Upper lobe of right lung (tissue), 1 donor: ENCODE measurements at regions not wholly inside any gene's neighbourhood (a gene's known extent, or its start where the extent isn't known, plus 50 kb on each side); places are given as distances from the start of the nearest gene placed in this dataset.

ENCODE experiments used
- ATAC-seq: fragments of 200-7000 bp; cut with Tn5 transposase; one replicate; pipeline ENCODE4 v1.9.1; 2020; ENCODE audit warnings: mild to moderate bottlenecking, moderate library complexity
- DNase-seq: peaks from one replicate; pipeline ENCODE4 v3.0.0-alpha.2; 2020
- H3K27ac ChIP-seq: fragments of 200-600 bp; one replicate; pipeline ENCODE4 v1.8.0; 2022
- H3K27me3 ChIP-seq: fragments of 200-600 bp; one replicate; pipeline ENCODE4 v1.8.0; 2022; ENCODE audit warnings: mild to moderate bottlenecking
- H3K36me3 ChIP-seq: fragments of 200-600 bp; one replicate; pipeline ENCODE4 v1.8.0; 2022
- H3K4me1 ChIP-seq: fragments of 200-600 bp; one replicate; pipeline ENCODE4 v1.8.0; 2022
- H3K4me3 ChIP-seq: fragments of 200-600 bp; one replicate; pipeline ENCODE4 v1.8.0; 2022; ENCODE audit warnings: mild to moderate bottlenecking
- H3K9me3 ChIP-seq: fragments of 200-600 bp; one replicate; pipeline ENCODE4 v1.8.0; 2022
- intact Hi-C: fragments of 100-400 bp; cut with DNase I; formaldehyde crosslinking; loops from one replicate; pipeline ENCODE4 v1.11.0; 2022
- TF ChIP-seq, protein P1 (sequence below): fragments of 200-600 bp; IDR thresholded peaks from one replicate; pipeline ENCODE4 v1.8.0; 2022; ENCODE audit warnings: antibody characterized with exemption
- donor health status: DM: no; HTN: yes; CAD: no; lungs with severe emphysema.

DNA sequence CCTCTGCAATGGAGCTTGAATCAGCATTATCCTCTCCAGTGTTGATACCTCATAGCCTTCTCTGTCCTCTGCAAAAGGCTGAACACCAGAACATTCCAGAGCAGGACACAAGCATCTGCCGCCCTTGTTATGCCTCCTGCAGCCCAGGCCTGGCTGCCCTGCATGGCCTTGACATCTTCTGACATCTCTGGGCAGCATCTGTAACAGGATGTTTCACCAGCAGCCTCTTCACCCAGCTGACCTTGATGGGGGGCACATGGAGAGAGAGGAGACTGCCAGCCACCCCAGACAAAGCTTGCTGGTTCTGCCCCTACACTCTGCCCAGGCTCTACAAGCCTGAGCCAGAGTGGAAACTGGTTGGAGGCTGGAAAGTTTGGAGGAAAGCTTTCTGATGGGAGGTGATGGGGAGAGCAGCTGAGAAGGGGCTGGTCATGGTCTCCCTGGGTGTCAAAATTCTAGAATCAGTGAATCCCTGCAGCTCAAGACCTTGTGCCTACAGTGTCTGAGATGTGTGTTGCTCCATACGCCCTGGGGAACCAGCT is 145.1 kb downstream of the MRPL14 start:
- TF ChIP-seq, protein P1, sequence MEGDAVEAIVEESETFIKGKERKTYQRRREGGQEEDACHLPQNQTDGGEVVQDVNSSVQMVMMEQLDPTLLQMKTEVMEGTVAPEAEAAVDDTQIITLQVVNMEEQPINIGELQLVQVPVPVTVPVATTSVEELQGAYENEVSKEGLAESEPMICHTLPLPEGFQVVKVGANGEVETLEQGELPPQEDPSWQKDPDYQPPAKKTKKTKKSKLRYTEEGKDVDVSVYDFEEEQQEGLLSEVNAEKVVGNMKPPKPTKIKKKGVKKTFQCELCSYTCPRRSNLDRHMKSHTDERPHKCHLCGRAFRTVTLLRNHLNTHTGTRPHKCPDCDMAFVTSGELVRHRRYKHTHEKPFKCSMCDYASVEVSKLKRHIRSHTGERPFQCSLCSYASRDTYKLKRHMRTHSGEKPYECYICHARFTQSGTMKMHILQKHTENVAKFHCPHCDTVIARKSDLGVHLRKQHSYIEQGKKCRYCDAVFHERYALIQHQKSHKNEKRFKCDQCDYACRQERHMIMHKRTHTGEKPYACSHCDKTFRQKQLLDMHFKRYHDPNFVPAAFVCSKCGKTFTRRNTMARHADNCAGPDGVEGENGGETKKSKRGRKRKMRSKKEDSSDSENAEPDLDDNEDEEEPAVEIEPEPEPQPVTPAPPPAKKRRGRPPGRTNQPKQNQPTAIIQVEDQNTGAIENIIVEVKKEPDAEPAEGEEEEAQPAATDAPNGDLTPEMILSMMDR = no peak

DNA sequence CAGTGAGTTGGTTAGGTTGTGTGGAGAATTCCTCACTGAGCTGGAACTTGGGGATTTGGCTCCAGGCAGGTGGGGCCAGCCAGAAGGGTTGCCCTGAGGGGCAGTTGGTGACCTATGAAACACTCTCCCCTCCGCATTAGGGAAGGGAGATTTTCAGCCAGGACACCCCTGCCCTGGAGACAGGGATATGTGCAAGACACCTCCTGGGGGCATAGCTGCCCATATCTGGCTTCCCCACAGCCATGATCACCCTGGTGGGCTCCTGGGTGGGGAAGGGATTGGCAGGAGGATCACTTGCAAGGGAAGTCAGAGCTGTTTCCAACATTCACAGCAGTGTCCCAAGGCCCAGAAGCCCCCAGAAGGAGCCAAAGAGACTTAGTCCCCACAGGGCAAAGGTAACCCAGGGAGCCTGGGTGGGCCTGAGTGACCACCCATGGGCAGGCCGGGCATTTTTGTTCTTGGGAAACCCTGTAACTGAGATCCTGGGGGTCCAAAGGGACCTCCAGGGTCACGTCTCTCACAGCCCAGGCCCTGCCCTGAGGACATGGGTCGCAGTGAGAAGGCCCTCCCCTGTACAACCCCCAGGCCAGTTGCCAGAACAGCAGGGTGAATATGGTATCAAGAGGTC is 145.8 kb downstream of the MRPL14 start:
- ATAC-seq = no peak
- intact Hi-C loops = no loop called here
- no peak for DNase-seq
- Histone ChIP-seq H3K36me3 (no peaks in the 10 kb centered on the region), H3K27ac (no peak overlapping the region), H3K27me3 (no peaks in the 10 kb centered on the region), H3K4me1 (no peaks in the 10 kb centered on the region), H3K9me3 (no peaks in the 10 kb centered on the region), H3K4me3 (no peak overlapping the region)
- TF ChIP-seq, protein P1 = no peak

More for the DNA sequence above, 145.1 kb downstream of the MRPL14 start:
- DNase-seq = no peak
- no peaks in the 10 kb centered on the region for H3K9me3 ChIP-seq
- intact Hi-C loops = no loop called here
- no peaks in the 10 kb centered on the region for H3K4me1 ChIP-seq
- H3K27me3 ChIP-seq = no peaks in the 10 kb centered on the region
- ATAC-seq = no peak
- no peaks in the 10 kb centered on the region for H3K36me3 ChIP-seq
- H3K27ac ChIP-seq = no peak overlapping the region
- H3K4me3 ChIP-seq = no peak overlapping the region

DNA sequence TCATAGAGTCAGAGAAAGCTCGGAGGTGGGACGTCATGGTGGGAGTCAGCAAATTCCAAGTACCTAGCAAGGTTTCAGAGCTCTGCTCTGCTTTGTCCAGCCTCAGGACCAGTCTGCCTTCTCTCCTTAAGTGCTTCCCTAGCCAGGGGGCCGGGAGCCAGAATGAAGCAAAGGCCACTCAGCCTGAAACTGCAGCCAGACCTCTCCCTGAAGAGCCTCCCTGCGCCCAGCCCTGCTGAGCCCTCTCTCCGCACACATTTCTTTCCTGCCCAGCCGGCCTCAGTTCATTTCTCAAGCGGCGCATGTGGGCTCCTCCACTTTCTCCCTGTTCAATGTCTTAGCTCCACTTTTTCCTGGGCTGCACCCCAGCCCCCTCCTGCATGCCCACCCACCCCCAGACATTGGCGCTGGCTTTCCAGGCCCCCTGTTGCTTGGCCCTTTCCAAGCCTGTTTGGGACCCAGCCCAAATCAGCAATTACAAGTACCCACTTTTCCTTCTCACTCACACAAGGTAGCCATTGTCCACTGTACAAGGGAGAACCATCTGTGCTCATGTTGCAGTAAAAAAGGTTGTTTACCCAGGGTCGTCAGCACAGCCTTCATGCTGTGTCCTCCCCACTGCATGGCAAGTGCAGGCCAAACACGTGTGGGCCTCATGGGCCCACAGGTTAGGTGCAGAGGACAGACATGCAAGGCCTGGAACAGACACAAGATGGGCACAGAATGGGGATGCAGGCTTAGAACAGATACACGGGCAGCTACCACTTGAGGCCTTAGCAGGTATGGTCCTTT is 147.1 kb downstream of the MRPL14 start:
- Histone ChIP-seq H3K9me3 (no peaks in the 10 kb centered on the region), H3K27me3 (no peaks in the 10 kb centered on the region), H3K27ac (no peak overlapping the region), H3K4me1 (no peaks in the 10 kb centered on the region), H3K36me3 (no peaks in the 10 kb centered on the region), H3K4me3 (no peak overlapping the region)
- TF ChIP-seq, protein P1 = no peak
- ATAC-seq (peak; percentile 55), DNase-seq (no peak)
- intact Hi-C loops = no loop called here

DNA sequence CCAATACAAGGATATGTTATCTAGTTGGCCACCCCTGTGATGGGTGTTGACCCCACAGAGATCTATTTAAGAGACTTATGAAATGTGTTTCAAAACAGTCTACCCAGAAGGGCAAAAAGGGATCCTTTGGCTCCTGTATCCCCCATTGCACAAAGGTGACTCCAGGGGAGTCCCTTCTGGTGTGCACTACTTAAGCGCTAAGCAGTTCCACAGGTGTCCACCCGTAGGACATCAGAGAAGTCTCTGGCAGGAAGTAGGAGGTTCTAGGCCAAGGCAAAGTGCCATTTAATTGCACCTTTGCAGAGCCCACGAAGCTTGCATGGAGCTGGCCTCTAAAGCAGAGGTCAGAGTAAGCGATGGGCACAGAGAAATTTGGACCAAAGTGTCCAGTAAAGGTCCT is 147.7 kb downstream of the MRPL14 start:
- H3K9me3 ChIP-seq = no peaks in the 10 kb centered on the region
- no peaks in the 10 kb centered on the region for H3K4me1 ChIP-seq
- intact Hi-C loops = no loop called here
- TF ChIP-seq, protein P1 = no peak
- H3K27ac ChIP-seq = no peak overlapping the region
- no peak overlapping the region for H3K4me3 ChIP-seq
- ATAC-seq (no peak), DNase-seq (no peak)
- no peaks in the 10 kb centered on the region for H3K36me3 ChIP-seq
- H3K27me3 ChIP-seq = no peaks in the 10 kb centered on the region

DNA sequence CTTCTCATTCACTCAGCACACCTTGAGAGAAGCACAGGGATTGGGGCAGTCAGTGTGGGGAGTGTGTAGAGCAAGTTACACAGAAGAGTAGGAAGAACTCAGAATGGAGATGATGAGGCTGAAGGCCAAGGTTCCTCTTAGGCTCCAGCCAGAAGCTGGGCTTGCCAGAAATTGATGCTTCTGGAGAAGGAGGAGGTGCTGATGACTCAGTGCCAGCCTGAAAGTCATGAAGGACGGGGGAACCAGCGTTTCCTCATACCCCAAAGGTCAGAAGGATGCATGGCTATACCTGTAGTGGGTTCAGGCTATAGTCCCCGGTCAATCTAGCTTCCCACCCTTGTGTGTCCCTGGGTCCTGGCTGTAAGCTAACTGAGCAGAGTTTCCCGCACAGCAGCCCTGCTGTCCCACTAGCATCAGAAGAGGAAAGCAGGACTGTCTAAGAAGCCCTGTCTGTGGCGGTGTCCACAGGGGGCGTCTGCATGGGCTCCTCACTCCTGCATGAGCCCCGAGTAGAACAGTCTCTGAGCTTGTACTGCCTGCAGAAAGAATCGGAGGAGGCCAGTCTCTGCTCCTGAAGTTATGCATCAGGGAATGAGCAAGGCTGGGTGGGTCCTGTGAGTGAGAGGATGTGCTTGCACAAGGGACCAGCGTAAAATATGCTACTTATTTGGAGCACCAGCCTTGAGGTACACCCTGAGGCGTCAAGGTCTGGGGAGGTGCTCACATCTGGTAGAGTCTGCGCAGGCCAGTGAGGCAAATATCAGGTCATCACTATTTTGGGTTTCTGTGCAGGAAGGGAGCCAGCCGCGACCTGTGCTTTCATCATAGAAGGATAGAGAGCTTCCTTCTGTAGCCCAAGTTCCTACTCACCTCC is 148.5 kb downstream of the MRPL14 start:
- no peaks in the 10 kb centered on the region for H3K4me1 ChIP-seq
- H3K27ac ChIP-seq = no peak overlapping the region
- intact Hi-C loops = no loop called here
- TF ChIP-seq, protein P1 = no peak
- DNase-seq = no peak
- H3K27me3 ChIP-seq = no peaks in the 10 kb centered on the region
- ATAC-seq = no peak
- H3K4me3 ChIP-seq = no peak overlapping the region
- no peaks in the 10 kb centered on the region for H3K36me3 ChIP-seq
- no peaks in the 10 kb centered on the region for H3K9me3 ChIP-seq
